GM18861 (cell line): ENCODE measurements at regions not wholly inside any gene's neighbourhood (a gene's known extent, or its start where the extent isn't known, plus 50 kb on each side); places are given as distances from the start of the nearest gene placed in this dataset.

Experiments
- ATAC-seq: cut with Tn5 transposase; IDR thresholded peaks from one replicate; pipeline ENCODE4 v1.9.1; 2021; ENCODE audit not compliant: unreplicated experiment

DNA sequence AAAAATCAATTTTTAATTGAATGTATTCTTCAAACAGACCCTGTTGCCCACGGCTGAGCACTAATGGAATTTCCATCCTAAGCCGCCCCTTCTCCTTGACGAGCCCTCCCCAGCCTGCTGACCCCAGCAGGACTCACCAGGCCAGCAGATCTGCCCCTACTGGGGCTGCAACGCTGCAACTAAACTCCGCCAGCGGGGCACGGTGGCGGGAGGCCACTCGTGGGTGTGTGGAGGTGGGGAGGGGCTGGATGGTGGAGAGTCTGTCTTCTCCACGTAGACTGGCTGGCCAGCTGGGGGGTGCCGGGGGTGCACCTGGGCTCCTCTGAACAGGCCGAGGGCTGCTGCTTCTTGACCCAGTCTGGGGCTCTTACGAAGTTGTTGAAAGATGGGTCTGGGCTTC lies 67.8 kb downstream of the ENGASE start:
- no peak for ATAC-seq

DNA sequence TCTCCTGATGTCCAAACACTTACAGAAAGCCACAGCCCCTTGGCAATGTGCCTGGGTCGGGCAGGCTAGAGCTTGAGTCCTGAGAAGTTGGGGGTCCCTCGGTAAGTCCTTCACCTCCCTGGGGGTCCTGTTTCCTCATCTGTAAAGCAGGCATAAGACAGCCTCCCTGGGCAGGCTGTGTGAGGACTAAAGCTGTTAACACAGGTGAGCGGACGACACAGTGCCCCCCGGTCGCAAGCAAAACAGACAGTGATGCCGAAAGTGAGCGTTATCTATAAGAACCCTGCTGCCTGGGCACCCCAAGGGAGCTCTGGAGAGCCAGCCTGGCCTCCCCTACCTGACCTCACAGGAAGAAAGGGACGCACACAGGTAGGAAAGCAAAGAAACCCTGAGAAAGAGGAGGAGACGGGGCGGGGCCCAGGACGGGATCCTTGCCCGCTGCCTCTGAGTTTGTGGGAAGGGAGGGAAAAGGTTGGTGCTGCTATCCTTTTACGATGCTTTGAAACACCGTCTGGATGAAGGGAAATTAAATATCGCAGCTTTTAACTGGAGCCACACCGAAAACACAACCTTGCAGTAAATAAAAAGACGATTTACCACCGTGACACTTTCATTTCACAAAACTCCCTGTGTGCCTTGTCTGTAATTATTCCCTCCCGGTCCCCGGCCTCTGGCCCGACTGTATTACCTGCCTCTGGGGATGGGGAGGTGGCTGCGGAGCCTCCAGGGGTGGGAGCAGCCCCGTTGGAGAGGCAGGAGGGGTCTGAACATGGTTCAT lies 67.1 kb downstream of the ENGASE start:
- no peak for ATAC-seq

DNA sequence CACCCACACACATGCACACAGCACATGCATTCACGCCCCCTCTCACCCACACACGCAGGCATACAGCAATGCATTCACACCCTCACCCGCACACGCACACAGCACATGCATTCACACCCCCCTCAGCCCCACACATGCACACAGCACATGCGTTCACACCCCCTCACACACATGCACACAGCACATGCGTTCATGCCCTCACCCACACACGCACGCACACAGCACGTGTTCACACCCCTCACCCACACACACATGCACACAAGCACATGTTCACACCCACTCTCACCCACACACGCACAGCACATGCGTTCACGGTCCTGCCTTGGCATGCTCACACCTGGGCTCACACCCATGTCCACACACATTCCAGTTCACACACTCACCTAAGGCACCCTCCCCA lies 64.2 kb downstream of the ENGASE start:
- no peak for ATAC-seq

DNA sequence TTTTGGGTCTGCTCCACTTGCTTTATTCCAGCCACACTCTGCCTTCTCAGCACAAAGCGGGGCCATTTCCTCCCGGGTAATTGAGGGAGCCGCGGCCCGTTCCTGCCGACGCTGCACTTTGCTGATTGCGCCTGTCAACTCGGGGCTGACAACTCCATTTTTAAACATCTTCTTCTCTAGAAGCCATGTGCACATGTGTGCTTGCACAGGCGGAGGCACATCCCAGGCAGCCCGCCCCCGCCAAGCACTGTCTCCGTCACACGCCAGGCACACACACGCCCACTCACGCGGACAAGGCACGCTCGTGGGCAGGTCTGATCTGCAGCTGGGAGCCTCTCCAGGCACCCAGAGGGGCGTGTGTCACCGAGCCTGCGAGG lies 63.2 kb downstream of the ENGASE start:
- ATAC-seq = no peak

DNA sequence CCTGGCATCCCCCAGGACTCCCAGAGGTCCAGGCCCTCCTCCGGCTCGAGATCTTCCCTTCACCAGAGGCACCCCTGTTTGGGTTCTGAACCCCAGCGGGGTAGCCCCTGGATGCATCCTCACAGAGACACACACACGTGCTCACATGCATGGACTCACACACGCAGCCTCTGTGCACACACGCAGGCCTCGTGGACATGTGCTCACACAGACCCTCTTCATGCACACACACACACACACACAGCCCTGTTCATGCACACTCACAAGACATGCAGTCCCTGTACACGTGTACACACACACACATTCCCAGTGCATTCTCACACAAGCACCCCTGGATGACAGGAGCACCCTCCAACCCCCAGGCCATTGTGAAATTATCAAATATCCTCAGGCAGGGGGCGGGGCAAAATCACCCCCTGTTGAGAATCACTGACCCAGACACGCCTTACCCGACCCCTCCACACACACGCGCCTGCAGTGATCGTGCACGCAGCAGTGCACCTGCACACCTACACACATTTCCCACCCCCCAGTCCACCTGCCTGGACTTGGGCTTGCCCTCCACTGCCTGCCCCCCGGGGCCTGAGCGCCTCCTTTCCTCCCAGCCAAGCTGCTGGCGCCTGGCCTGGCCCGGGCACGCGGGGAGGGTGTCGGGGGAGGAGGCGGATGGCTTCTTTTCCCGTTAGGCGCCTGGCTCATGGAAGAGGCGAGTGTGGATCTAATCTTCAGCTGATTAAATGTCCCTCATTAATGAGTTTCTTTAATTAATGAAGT lies 62.6 kb downstream of the ENGASE start:
- ATAC-seq = no peak

DNA sequence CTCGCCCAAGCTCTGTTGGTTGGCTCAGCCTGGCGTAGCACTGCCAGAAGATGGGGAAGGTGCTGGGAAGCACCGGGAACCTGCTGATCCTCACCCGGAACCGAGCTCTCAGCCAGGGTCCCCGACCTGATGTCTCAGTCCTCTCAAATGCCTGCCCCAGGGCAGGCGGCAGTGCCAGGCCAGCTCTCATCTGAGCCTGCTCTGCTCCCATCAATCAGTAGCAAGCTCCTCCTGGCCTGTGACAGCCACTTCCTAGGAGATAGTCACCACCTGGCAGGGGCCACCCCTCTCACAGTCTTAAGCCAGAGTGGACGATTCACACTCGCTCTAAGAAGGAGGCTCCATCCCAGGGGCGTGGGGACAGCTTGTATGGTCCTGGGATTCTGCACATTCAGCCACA lies 62.0 kb downstream of the ENGASE start:
- ATAC-seq = no peak
